Stimulated activated CD4-positive, alpha-beta T cell treated with anti-CD3 and anti-CD28 coated beads, TNF-alpha, amount 100 ng/mL, for 1 hour (primary cell): ENCODE measurements at regions not wholly inside any gene's neighbourhood (a gene's known extent, or its start where the extent isn't known, plus 50 kb on each side); places are given as distances from the start of the nearest gene placed in this dataset.

Experiments used
- DNase-seq, 3 donors: peaks; one replicate each; pipeline ENCODE4 v3.0.0-alpha.2; 2020; ENCODE audit warnings: low read depth in 3 of 3, low spot score in 1 of 3

DNA sequence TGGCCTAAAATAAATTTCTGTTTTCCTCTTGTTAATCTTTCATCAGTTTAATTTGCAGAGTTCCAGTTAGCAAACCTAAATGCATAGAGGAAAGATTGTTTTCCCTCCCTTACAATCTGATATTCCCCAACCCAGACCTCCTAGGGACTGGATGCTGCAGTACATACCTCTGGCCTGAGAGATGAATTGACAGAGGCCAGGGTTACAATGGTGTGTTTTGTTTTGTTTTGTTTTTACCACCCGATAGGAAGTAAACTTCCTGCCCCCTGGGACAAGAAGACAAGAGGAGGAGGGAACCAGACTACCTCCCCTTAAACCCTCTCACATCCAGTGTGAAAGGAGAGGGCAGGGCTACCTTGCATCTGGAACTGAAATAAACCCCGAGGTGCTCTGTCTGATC lies 319.0 kb downstream of the LRFN2 start:
- no peak for DNase-seq

DNA sequence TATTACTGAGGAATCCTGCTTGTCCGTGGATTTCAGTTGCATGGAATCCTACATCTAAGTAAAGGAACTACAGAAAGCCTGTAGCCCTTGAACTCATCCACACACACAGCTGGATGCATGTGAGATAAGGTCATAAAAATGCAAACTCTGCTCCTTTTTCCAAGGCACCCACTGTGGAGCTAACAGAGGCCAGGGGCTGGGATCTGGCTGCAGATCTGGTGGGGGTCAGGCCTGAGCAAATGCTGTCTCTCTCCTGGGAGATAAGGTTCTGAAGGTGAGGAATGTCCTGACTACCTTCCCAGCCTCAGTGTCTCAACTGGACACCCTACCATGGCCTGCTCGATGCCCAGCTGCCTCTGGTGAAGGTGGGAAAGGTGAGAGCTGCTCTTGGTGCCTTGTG lies 321.5 kb downstream of the LRFN2 start:
- no peak for DNase-seq

DNA sequence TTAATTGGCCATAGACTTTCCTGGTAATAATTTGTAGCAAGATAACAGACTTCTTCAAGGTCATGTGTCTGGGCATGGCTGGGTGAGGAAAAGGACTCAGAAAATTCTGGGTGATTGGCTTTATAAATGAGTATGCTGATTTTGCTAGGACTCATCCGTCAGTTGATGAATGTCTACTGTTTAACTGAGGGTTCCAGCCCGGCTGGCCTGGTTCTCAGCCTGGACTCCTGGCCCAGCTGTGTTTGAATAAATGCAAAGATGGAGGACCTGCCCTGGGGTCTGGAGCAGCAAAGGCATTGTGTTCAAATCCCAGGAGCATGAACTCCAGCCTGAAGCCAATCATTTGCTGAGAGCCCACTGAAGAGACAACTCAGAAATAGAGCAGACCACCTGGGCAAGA lies 323.2 kb downstream of the LRFN2 start:
- DNase-seq = no peak

DNA sequence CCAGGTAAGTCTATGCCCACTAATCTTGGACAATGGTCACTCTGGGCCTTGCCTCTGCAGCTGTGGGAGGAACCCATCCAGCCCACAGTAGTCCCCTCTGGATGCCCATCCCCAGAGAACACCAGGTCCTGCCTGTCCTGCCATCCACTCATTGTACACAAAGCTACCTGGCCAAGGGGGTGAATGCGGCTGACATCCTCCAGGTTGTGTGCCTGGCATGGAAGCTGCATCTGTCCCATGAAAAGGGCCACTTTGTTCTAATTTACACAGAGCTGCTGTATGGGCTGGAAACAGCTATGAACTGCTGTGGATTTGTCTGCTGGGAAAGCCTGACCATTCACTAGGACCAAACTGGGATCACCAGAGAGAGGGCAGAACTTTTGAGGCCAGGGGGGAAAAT lies 324.8 kb downstream of the LRFN2 start:
- no peak for DNase-seq

DNA sequence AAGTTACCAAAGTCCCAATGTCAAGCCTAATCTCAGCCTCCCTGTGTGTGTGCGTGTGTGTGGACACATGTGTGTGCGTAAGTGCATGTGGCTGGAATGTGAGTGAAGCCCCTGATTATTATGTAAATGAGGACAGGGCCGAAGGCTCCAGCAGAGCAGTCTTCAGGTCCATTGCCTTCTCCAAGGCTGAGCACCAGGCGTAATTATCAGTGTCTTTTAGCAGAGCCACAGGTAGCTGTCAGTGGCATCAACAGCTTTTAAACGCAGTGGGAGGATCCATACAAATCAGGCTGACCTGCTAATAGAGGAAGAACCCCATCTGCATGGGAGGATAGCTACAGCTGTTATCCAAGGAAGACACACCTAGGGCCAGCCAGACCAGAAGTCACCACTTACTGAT lies 324.3 kb upstream of the MOCS1 start:
- no peak for DNase-seq

DNA sequence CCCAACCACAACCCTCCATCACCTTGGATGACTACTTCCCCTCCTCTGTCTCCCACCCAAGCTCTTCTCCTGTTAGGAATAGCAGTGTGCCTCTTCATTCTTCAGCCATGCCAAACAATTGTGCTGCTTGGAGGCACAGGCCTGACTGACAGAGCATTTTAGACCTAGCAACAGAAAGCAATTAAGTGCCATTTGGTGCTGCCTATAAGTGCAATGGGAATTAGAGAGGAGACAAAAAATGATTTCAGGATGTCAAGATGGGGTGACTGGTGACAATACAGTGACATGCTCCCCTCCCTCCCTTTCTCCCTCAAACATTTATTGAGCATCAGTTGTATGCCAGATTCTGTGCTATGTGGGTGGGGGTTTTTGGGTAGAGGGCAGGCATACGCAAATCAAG lies 322.6 kb upstream of the MOCS1 start:
- no peak for DNase-seq

DNA sequence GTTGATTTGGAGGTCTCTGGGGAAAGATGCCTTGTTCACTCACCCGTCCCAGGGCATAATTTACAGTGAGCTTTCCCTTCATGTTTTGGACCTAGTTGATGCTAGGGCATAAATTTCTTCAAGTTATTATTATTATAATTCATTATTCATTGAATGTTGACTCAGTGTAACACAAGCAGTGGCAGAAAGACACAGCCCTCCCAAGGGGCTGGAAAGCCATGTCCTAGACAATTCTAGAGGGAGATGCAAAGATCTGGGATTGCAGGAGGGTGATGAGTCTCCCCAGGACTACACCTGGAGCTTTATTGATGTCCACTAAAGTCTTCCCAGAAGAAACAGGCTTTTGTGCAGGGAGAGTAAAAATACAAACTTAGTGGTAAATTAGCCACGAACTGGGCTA lies 322.0 kb upstream of the MOCS1 start:
- no peak for DNase-seq

DNA sequence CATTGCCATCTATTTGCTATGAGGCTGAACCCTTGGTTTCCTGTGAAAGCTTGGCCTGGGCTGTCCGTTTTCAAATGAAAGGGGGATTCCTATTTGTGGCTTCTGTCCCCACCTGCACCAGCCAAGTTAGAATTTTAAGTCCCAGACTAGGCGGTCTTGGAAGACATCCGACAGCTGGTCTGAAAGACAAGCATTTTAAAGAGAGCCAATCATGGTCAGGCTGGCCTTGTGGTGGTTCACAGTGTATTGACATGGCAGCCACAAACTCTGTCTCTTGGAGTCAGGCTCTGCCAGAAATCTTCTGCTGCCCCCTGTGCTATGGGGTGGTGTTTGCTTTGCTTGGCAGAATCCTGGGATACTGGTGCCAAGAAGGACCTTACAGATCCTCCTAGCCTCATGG lies 319.2 kb upstream of the MOCS1 start:
- DNase-seq = no peak

DNA sequence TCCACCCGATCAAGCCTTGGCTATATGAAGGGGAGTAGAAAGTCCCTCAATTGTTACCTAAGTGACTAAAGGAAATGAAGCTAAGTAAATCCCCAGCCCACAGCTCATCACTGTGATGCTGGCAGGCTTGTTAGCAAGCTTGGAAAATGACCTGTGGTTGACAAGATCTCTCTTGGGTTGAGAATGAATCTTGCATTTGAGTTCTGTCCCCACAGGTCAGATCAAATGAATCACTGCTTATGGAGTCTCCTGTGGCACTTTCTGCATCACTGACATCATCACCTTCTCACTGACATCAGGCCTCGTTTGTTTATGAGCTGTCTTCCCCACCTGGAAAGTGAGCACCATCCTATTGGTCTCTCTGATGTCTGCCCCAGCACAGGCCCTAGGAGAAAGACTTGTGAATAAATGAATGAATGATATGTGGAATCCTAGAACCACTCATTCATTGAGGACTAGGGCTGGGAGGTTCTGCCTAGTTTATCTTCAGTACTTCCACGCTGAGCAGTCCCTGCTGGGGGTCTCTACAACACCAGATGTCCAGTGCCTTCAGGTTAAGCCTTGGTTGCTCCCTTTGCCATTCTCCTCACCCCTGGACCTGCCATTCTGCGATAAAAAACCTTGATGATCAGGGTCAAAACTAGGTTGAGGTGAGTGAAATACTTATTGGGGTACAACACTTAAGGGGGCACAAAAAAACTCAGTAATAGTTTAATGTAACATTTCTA lies 318.4 kb upstream of the MOCS1 start:
- no peak for DNase-seq

DNA sequence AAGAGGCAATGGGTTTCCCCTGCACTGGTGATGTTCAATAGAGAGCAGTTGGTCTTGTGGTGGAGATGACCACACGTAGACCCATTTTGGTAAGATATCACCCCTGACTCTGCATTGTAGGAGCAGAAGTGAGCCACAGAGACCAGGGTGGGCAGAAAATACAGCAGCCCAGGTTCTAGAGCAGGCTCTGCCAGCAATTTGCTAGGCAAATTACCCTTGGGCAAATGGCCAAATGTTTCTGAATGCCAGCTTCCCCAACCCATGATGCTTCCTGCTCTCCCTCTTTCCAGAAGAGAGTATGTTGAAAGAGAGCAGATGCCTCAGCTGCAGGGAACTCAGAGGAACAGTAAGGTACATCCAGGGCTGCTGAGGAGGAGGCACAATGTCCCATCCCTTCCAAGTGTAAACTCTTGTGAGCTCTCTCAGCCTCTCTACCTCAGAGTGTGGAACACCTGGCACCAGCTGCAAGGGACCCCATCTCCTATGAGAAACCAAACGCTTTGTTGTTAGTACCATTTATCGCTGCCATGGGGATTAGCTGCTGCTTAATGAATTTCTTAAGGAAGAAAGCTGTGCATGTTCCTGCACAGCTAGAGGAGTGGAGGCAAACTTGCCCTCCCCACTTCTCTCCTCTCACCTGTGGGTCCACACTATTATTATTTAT lies 317.5 kb upstream of the MOCS1 start:
- DNase-seq = no peak

DNA sequence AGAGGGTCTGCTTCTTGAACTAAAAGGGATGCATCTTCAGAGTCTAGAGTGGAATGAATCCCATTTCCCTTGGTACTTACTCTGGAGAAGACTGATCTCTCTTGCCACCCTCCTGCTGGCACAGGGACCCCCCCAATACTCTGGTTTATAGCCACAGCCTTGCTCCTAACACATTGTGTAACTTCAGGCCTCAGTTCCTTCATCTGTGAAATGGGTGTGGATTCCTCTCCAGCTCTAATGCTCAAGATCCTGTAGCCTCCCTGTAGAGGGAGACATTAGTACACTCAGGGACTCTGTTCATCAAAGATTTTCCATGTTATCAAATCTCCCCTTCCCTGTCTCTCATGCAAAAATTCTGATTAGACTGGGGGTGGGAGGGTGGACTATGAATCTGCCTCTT lies 315.7 kb upstream of the MOCS1 start:
- DNase-seq = no peak

DNA sequence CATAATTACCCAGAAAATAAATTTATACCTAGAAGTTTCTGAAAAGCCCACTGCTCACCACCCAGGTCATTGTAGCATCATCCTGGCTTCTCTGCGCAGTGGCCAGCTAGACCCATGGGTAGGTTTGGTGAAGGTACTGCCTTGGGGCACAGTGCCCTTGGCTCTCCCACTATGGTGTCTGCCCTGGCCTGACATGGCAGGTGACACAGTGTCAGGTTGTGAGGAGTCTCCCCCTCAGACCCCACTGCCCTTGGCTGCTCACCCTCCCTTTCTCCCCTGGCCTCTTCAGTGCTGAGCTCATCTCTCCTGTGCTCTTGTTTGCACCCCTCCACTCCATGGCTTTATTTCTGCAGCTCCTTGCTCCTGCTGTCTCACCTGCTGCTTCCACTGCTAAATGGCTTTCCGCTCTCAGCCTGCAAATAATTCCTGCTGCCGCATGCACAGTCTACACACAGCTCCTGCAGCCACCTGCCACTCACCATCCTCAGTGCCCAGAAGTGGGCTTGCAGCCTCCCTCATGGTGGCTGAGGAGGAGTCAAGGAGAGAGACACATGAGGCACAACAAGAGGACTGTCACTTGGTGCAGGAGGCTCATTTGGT lies 313.4 kb upstream of the MOCS1 start:
- DNase-seq = no peak

DNA sequence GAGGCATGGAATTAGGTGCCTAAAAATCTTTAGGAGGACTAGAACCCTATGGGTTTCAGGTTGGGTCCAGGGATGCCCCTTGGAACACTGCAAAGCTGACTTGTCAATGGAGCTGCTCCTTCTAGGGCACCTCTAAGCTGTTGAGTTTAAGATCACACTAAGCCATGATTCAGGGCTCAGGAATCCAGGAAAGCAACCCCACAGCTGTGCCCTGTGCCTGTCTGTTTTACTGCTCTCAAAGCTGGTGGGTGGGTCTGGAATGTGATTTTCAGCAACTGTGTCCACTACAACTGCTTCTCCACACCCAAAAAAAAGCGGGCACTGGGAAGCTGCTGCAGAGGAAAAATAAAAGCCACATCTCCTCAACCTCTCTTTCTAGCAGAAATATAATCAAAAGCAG lies 310.4 kb upstream of the MOCS1 start:
- no peak for DNase-seq

DNA sequence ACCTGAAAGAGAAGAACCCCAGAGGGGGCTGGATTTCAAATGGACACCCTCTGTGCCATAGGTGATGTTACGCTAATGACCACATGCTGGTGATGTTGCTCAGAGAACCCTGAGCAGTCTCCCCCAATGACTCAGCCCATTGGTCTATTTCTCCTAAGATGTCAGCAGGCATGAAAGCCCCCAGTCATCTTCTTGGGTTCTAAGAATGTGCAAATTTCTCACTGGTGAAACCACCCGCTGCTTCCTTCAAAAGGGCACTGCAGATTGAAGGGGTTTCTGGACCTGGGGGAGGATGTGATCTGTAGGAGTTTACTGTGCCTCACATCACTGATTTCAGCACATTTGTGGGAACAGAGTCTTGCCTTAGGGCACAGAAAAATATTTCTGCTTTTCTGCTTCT lies 298.4 kb upstream of the MOCS1 start:
- DNase-seq = no peak

DNA sequence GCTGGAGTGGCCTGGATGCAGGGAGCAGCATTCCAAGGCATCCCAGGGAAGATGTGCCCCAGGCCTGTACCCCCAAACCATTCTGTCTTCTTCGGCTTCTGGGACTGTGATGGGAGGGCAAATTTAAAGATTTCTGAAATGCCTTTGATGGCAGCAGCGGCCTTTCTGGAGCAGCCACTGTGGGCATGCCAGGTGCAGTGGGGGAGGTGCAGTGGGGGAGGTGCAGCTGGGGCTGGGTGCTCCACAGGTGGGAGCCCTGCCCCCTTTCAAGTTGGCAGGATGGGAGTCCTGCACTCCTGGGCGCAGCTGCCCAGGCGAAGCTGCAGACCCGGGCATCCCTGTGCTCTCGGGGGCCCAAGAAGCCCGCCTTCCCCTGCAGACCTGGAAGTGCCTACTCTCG lies 293.5 kb upstream of the MOCS1 start:
- no peak for DNase-seq

DNA sequence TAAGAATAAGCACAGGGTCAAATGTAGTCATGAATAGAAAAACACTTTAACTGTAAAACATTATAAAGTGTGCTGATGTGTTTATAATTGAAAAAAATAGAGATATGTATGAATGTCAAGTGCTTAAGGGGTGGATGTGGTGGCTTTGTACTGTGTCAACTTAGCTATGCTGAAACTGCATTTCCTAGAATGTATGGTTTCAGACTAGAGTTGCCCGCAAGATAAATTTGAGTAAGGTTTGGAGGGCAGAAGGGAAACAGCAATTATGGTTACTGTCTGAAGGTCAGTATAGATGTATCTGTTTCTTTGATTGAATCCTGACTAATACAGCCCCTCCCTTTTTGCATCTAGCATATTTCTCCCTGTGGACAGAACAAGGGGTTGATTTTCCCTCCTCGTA lies 288.1 kb upstream of the MOCS1 start:
- DNase-seq = no peak

DNA sequence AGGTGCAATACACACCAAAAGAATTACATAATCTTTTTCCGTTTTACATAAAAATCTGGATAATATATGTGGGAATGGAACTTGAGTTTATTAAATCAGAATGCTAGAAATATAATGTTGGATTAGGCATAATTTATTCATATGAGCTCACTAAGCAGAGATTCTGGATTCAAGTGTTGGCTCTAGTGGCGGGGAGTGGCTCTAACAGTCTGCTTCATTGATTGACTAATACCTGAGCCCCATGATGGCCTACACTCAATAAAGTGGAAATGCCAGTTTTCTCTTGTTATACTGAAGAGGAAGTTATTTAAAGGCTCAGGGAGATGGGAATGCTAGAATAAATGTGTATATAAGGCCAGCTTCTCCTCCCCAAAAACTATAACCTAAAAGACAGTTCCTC lies 285.5 kb upstream of the MOCS1 start:
- DNase-seq = no peak

DNA sequence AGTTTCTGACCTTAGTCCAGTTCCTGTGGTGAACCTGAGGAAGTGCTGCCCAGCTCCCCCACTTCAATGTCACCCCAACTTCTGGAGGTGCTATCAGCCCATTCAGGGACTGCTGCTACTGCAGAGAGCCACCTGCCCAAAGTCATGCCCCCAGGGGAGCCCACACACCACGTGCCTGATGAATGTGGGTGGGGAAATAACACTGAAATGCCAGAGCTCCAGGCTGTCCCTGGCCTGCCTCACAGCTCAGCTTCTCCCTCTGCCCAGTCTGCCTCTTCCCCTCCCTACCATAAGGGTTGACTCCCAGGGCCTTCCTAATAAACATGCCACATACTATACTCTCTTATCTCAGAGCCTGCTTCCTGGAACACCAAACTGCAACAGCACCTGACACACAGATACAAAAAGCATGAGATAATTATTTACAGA lies 276.4 kb upstream of the MOCS1 start:
- DNase-seq = no peak

DNA sequence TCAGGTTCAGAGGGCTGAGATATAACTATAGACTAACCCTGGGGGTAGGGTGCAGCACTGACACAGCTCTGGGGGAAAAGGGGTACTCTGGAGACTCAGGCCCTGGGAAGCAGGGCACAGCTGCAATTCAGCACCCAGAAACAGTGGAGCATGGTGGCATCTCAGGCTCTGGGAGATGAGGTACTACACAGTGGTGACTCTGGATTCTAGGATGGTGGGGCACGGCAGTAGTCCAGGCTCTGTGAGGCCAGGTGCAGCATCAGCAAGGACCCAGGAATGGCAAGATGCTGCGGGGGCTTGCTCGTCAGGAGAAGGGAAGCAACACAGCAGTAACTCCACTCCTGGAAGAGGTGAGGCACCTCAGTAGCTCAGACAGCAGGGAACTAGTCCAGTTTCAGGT lies 271.5 kb upstream of the MOCS1 start:
- no peak for DNase-seq

DNA sequence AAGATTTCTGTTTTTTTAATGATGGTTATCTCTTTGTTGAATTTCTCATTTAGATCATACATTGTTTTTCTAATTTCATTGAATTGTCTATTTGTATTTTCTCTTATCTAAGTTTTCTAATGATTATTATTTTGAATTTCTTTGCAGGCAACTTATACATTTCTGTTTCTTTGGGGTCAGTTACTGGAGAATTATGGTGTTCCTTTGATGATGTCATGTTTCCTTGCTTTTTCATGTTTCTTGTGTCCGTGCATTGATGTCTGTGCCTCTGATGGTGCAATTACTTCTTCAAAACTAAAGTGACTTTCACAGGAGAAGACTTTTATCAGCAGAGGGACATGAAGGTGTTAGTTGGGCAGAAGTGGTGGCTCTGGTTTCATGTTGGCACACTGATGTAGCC lies 270.7 kb upstream of the MOCS1 start:
- DNase-seq = no peak

DNA sequence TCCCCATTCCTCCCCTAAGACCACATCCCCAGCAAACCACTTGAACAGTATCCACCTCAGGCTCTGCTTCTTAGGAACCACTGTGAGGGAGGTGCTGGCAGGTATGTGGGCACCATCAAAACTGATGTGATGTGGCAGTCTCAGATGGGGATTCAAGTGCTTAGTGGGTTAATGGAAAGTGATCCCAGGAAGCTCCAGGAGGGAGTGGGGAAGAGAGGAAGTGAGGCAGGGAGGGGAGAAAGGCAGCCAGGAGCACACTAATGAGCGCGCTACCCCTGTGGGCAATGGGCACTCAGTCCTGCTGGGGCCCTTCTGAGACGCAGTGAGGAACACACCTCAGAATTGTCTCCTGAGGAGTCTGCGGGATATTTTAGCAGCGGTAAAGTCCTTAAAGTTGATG lies 263.1 kb upstream of the MOCS1 start:
- DNase-seq = no peak

DNA sequence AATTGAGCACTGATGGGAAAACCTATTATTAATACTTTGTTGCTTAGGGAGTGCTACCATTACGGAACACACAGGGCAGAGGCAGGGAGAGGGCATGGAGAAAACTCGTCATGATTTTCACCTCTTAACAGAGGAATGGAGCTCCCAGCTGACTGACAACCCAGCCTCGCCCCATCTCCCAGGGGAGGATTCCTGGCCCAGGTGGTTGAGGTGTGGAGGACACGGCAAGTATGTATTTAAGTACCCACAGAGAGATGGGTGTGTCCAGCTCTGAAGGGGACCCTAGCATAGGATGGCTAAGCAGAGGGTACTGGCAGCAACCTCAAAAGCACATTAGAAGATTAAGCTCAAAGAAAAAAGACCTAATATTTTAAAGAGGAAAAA lies 261.9 kb upstream of the MOCS1 start:
- DNase-seq = no peak
